ENCODE measurements at regions not wholly inside any gene's neighbourhood (a gene's known extent, or its start where the extent isn't known, plus 50 kb on each side); places are given as distances from the start of the nearest gene placed in this dataset.

GRCh38 chr6:104253236-104253635 is 606.5 kb downstream of the HACE1 start:
- Histone ChIP-seq H3K27ac (no peak overlapping the region), H3K4me3 (no peak overlapping the region), H3K36me3 (ENCODE audit: low read depth, missing control alignments) (no peaks in the 10 kb centered on the region), H3K9me3 (no peaks in the 10 kb centered on the region), H3K4me1 (no peaks in the 10 kb centered on the region), H3K27me3 (no peaks in the 10 kb centered on the region)
- intact Hi-C loops (cut with DNase I; ENCODE audit: low total_unique reads) = no loop called here
- WGBS, 2 donors = 48 to 52% methylated on average over 3 of the region's 3 CpGs
- TF ChIP-seq CTCF (IDR thresholded peaks at IDR 0.05) (no peak), POLR2A (IDR thresholded peaks at IDR 0.05) (no peak)
- DNase-seq = no peak

GRCh38 chr6:104252276-104252675 is 607.4 kb downstream of the HACE1 start:
- H3K4me3 ChIP-seq = no peak overlapping the region
- no peaks in the 10 kb centered on the region for H3K4me1 ChIP-seq
- no peaks in the 10 kb centered on the region for H3K36me3 ChIP-seq (ENCODE audit: low read depth, missing control alignments)
- DNase-seq = no peak
- intact Hi-C loops (cut with DNase I; ENCODE audit: low total_unique reads) = no loop called here
- H3K27ac ChIP-seq = no peak overlapping the region
- no peak for TF ChIP-seq POLR2A (IDR thresholded peaks at IDR 0.05)
- no peaks in the 10 kb centered on the region for H3K27me3 ChIP-seq
- no peaks in the 10 kb centered on the region for H3K9me3 ChIP-seq

GRCh38 chr6:104251651-104252050 is 608.1 kb downstream of the HACE1 start:
- no peak for DNase-seq
- H3K4me1 ChIP-seq = no peaks in the 10 kb centered on the region
- no peaks in the 10 kb centered on the region for H3K36me3 ChIP-seq (ENCODE audit: low read depth, missing control alignments)
- TF ChIP-seq CTCF (IDR thresholded peaks at IDR 0.05) (no peak), POLR2A (IDR thresholded peaks at IDR 0.05) (no peak)
- H3K9me3 ChIP-seq = no peaks in the 10 kb centered on the region
- intact Hi-C loops (cut with DNase I; ENCODE audit: low total_unique reads) = no loop called here
- H3K27me3 ChIP-seq = no peaks in the 10 kb centered on the region
- no peak overlapping the region for H3K27ac ChIP-seq
- H3K4me3 ChIP-seq = no peak overlapping the region
- 80 to 94% methylated on average over 1 to 2 of the region's 2 CpGs for WGBS, 2 donors

- no peak overlapping the region for H3K27ac ChIP-seq
- no peaks in the 10 kb centered on the region for H3K9me3 ChIP-seq
- no peaks in the 10 kb centered on the region for H3K36me3 ChIP-seq (ENCODE audit: low read depth, missing control alignments)
- WGBS, 2 donors = 81 to 88% methylated on average over 2 of the region's 2 CpGs
- DNase-seq = no peak
- H3K4me3 ChIP-seq = no peak overlapping the region
- no peaks in the 10 kb centered on the region for H3K27me3 ChIP-seq
- TF ChIP-seq CTCF (IDR thresholded peaks at IDR 0.05) (no peak), POLR2A (IDR thresholded peaks at IDR 0.05) (no peak)
- no peaks in the 10 kb centered on the region for H3K4me1 ChIP-seq
- intact Hi-C loops (cut with DNase I; ENCODE audit: low total_unique reads) = no loop called here
These were observed 618.9 kb downstream of the HACE1 start for GRCh38 chr6:104240865-104241264.

- 67 to 76% methylated on average over 5 of the region's 5 CpGs for WGBS, 2 donors
- DNase-seq = no peak
- Histone ChIP-seq H3K4me3 (no peak overlapping the region), H3K9me3 (no peaks in the 10 kb centered on the region), H3K27me3 (no peaks in the 10 kb centered on the region), H3K4me1 (no peaks in the 10 kb centered on the region), H3K27ac (no peak overlapping the region), H3K36me3 (ENCODE audit: low read depth, missing control alignments) (no peaks in the 10 kb centered on the region)
- intact Hi-C loops (cut with DNase I; ENCODE audit: low total_unique reads) = no loop called here
- TF ChIP-seq CTCF (IDR thresholded peaks at IDR 0.05) (no peak), POLR2A (IDR thresholded peaks at IDR 0.05) (no peak)
These were observed 619.7 kb downstream of the HACE1 start for GRCh38 chr6:104239971-104240370.

Measured in testis (tissue), 2 donors.